Testis (tissue), 2 donors: ENCODE measurements at regions not wholly inside any gene's neighbourhood (a gene's known extent, or its start where the extent isn't known, plus 50 kb on each side); places are given as distances from the start of the nearest gene placed in this dataset.

Experiments
- DNase-seq: peaks from one replicate; pipeline ENCODE4 v3.0.0-alpha.2; 2019
- H3K27ac ChIP-seq, 2 donors: fragments of 200-600 bp; sonication (generic); one replicate each; pipeline ENCODE4 v1.5.1; 2019
- H3K27me3 ChIP-seq: fragments of 200-600 bp; sonication (generic); one replicate; pipeline ENCODE4 v1.5.1; 2019
- H3K36me3 ChIP-seq: fragments of 200-600 bp; sonication (generic); one replicate; pipeline ENCODE4 v1.5.1; 2017; ENCODE audit warnings: low read depth; ENCODE audit errors: missing control alignments
- H3K4me1 ChIP-seq: fragments of 200-600 bp; sonication (generic); one replicate; pipeline ENCODE4 v1.5.1; 2019
- H3K4me3 ChIP-seq, 2 donors: fragments of 200-600 bp; sonication (generic); one replicate each; pipeline ENCODE4 v1.5.1; 2017 to 2019
- H3K9me3 ChIP-seq: fragments of 200-600 bp; sonication (generic); one replicate; pipeline ENCODE4 v1.5.1; 2017
- POLR2A ChIP-seq: fragments of 450-650 bp; IDR thresholded peaks from one replicate; pipeline ENCODE4 v1.6.1; 2017; ENCODE audit warnings: antibody characterized with exemption, mild to moderate bottlenecking, moderate library complexity
- WGBS, 2 donors: methylation state at CpG; one replicate each; pipeline ENCODE4 v1.1.5; 2018; 5-methylcytosine and 5-hydroxymethylcytosine counted together
- intact Hi-C: fragments of 100-400 bp; cut with DNase I; formaldehyde crosslinking; loops from one replicate; pipeline ENCODE4 v1.15.1; 2023; ENCODE audit warnings: low total_unique reads
- TF ChIP-seq, protein P1 (sequence below), 3 experiments: fragments of 450-650 bp in 2 of 3; fragments of 200-600 bp in 1 of 3; sonication (generic) in 1 of 3; IDR thresholded peaks; one replicate each; pipeline ENCODE4 v1.5.1; 2016 to 2019; ENCODE audit warnings: antibody characterized with exemption in 3 of 3, mild to moderate bottlenecking in 2 of 3, moderate library complexity in 1 of 3

DNA sequence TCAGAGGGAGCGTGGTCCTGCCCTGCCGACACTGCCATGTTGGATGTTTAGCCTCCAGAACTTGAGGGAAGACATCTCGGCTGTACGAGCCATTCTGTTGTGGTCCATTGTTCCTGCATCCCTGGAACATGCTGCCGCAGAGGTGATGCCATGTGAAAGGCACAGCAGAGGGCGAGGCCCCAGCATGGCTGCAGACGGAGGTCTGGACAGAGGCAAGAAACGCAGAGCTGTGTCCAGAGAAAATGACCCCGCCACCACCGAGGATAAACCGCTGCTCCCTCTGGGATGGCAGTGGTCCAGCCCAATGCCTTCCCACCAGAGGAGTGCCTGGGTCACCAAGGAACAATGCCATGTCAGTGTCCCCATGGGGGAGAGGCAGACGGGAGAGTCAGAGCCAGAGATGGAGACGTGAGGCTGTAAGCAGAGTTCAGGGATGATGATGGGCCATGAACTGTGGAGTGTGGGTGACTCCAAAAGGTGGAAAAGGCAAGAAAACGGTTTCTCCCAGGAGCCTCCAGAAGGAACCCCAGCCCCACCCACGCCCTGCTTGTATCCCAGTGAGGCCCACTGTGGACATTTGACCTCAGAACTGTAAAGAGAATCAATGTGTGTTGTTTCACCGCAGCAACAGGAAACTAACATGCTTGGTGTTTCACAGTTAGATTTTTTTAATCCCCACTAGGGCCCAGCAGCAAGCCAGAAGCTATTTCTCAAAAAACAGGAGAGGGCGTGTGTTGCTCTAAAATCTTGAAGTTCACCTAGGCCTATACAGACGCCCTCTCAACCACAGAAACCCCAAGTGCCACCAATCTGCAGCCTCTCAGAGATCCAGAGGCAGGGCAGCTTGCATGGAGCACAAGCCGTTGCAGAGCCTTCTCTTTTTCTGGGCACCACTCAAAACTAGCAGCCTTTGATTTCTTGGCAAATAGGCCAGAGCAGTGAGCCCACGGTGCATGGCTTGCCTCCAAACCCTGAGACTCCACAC is 1422.9 kb downstream of the TBC1D22A start:
- TF ChIP-seq, protein P1, sequence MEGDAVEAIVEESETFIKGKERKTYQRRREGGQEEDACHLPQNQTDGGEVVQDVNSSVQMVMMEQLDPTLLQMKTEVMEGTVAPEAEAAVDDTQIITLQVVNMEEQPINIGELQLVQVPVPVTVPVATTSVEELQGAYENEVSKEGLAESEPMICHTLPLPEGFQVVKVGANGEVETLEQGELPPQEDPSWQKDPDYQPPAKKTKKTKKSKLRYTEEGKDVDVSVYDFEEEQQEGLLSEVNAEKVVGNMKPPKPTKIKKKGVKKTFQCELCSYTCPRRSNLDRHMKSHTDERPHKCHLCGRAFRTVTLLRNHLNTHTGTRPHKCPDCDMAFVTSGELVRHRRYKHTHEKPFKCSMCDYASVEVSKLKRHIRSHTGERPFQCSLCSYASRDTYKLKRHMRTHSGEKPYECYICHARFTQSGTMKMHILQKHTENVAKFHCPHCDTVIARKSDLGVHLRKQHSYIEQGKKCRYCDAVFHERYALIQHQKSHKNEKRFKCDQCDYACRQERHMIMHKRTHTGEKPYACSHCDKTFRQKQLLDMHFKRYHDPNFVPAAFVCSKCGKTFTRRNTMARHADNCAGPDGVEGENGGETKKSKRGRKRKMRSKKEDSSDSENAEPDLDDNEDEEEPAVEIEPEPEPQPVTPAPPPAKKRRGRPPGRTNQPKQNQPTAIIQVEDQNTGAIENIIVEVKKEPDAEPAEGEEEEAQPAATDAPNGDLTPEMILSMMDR (IDR thresholded peaks at IDR 0.05), result no peak
- TF ChIP-seq POLR2A, result no peak
- Histone ChIP-seq H3K27ac (no peak overlapping the region), H3K36me3 (no peaks in the 10 kb centered on the region), H3K9me3 (no peaks in the 10 kb centered on the region), H3K4me1 (no peaks in the 10 kb centered on the region), H3K27me3 (no peaks in the 10 kb centered on the region), H3K4me3 (no peak overlapping the region)
- intact Hi-C loops, result no loop called here
- WGBS, 2 donors, result 82 to 83% methylated on average over 20 of the region's 20 CpGs
- DNase-seq, result no peak

- 82 to 92% methylated on average over 16 to 25 of the region's 25 CpGs for WGBS, 2 donors
- H3K4me3 ChIP-seq, result no peak overlapping the region
- intact Hi-C loops, result no loop called here
- no peaks in the 10 kb centered on the region for H3K27me3 ChIP-seq
- no peak for TF ChIP-seq POLR2A
- TF ChIP-seq, protein P1 (IDR thresholded peaks at IDR 0.05), result no peak
- H3K4me1 ChIP-seq, result no peaks in the 10 kb centered on the region
- no peaks in the 10 kb centered on the region for H3K9me3 ChIP-seq
- no peaks in the 10 kb centered on the region for H3K36me3 ChIP-seq
- DNase-seq, result no peak
- no peak overlapping the region for H3K27ac ChIP-seq
These were observed 1420.7 kb downstream of the TBC1D22A start for GRCh38 chr22:48182846-48183805.

GRCh38 chr22:48182031-48182430 is 1419.6 kb downstream of the TBC1D22A start:
- no peak for TF ChIP-seq POLR2A
- TF ChIP-seq, protein P1 (IDR thresholded peaks at IDR 0.05), result no peak
- no peaks in the 10 kb centered on the region for H3K36me3 ChIP-seq
- no peak overlapping the region for H3K4me3 ChIP-seq
- H3K27ac ChIP-seq, result no peak overlapping the region
- intact Hi-C loops, result no loop called here
- H3K4me1 ChIP-seq, result no peaks in the 10 kb centered on the region
- 60 to 74% methylated on average over 2 to 5 of the region's 5 CpGs for WGBS, 2 donors
- no peaks in the 10 kb centered on the region for H3K9me3 ChIP-seq
- no peaks in the 10 kb centered on the region for H3K27me3 ChIP-seq
- DNase-seq, result no peak

DNA sequence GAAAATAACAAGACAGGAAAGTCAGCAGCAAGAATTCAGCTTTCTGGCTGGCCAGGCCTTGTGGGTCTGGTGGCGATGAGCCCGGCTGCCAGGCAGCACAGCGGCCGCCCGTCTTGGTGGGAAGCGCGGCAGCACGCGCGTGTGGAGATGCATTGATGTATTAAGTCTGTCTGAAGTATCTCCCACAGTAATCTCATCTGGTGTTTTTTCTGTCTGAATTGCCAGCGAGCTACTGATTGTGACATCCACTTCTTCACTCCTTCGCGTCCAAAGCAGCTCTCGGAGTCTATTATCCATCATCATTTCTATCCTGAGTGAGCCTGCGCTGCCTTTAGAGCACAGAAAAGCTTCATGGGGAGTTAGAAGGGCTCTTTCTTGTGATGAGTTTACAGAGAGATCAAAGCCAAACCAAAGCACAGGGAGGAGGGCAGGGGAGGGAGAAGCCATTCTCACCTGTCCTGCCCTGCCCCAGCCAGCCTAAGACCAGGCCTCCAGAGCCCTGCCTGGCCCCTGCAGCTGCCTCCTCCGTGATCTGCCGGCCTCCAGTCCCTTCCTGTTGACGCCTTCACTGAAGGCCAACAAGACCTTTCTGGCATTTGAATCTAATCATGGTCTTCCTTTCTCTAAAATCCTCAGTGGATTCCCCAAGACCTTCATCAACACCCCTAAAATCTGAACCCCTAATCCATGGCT is 1419.0 kb downstream of the TBC1D22A start:
- H3K4me1 ChIP-seq, result no peaks in the 10 kb centered on the region
- no peak overlapping the region for H3K27ac ChIP-seq
- H3K4me3 ChIP-seq, result no peak overlapping the region
- H3K27me3 ChIP-seq, result no peaks in the 10 kb centered on the region
- no peaks in the 10 kb centered on the region for H3K36me3 ChIP-seq
- TF ChIP-seq POLR2A, result no peak
- TF ChIP-seq, protein P1 (IDR thresholded peaks at IDR 0.05), result no peak
- H3K9me3 ChIP-seq, result no peaks in the 10 kb centered on the region
- 83 to 90% methylated on average over 18 of the region's 18 CpGs for WGBS, 2 donors
- DNase-seq, result no peak
- intact Hi-C loops, result no loop called here
